Raji (cell line): ENCODE measurements at regions not wholly inside any gene's neighbourhood (a gene's known extent, or its start where the extent isn't known, plus 50 kb on each side); places are given as distances from the start of the nearest gene placed in this dataset.

Experiments
- POLR2A ChIP-seq: IDR thresholded peaks from 2 replicates; pipeline ENCODE4 v1.6.1; 2011; ENCODE audit warnings: low read depth, low read length, control low read depth; ENCODE audit not compliant: insufficient read depth

GRCh38 chr13:25018729-25019115, 77.2 kb upstream of the PABPC3 start:
- TF ChIP-seq POLR2A = no peak

- no peak for TF ChIP-seq POLR2A
These were observed 71.8 kb upstream of the PABPC3 start for GRCh38 chr13:25024175-25024574.

- no peak for TF ChIP-seq POLR2A
These were observed 63.8 kb upstream of the PABPC3 start for GRCh38 chr13:25032160-25032559.

- no peak for TF ChIP-seq POLR2A
These were observed 61.8 kb upstream of the PABPC3 start for GRCh38 chr13:25034173-25034572.

- no peak for TF ChIP-seq POLR2A
These were observed 58.7 kb upstream of the PABPC3 start for GRCh38 chr13:25037057-25037813.

GRCh38 chr13:25042151-25042865, 53.6 kb upstream of the PABPC3 start:
- no peak for TF ChIP-seq POLR2A

GRCh38 chr13:25044071-25044470, 51.9 kb upstream of the PABPC3 start:
- no peak for TF ChIP-seq POLR2A
